Right lobe of liver (tissue), 4 donors: ENCODE measurements at regions not wholly inside any gene's neighbourhood (a gene's known extent, or its start where the extent isn't known, plus 50 kb on each side); places are given as distances from the start of the nearest gene placed in this dataset.

Source experiments
- CTCF ChIP-seq, 4 donors: fragments of 200-600 bp in 3 of 4; fragments of 450-650 bp in 1 of 4; IDR thresholded peaks; one replicate each; pipeline versions ENCODE4 v1.5.1 to v1.8.0; 2016 to 2022; ENCODE audit warnings: antibody characterized with exemption in 4 of 4, mild to moderate bottlenecking in 2 of 4
- POLR2A ChIP-seq: fragments of 450-650 bp; IDR thresholded peaks from one replicate; pipeline ENCODE4 v1.6.1; 2017; ENCODE audit warnings: antibody characterized with exemption, mild to moderate bottlenecking
- donor health status: DM: no; HTN: no; CAD: no.
- donor health status: DM: no; HTN: no; CAD: no.
- donor health status: DM: no; HTN: yes; CAD: no.

GRCh38 chr3:6022621-6023020 lies 835.1 kb downstream of the EDEM1 start:
- TF ChIP-seq CTCF (IDR thresholded peaks at IDR 0.05) = no peak
- no peak for TF ChIP-seq POLR2A
